HG02970 (cell line): ENCODE measurements at regions not wholly inside any gene's neighbourhood (a gene's known extent, or its start where the extent isn't known, plus 50 kb on each side); places are given as distances from the start of the nearest gene placed in this dataset.

ENCODE experiments used
- ATAC-seq: cut with Tn5 transposase; IDR thresholded peaks from one replicate; pipeline ENCODE4 v1.9.1; 2021; ENCODE audit warnings: mild to moderate bottlenecking, moderate library complexity, moderate number of reproducible peaks; ENCODE audit not compliant: unreplicated experiment, low FRiP score

GRCh38 chr5:8134609-8135008 is 265.7 kb downstream of the MTRR start:
- ATAC-seq = no peak

- ATAC-seq = no peak
These were observed 266.8 kb downstream of the MTRR start for GRCh38 chr5:8135742-8136141.

GRCh38 chr5:8136271-8136670 is 267.3 kb downstream of the MTRR start:
- no peak for ATAC-seq

- no peak for ATAC-seq
These were observed 269.1 kb downstream of the MTRR start for GRCh38 chr5:8137941-8138550.

GRCh38 chr5:8138884-8139283 is 269.9 kb downstream of the MTRR start:
- ATAC-seq = no peak

- no peak for ATAC-seq
These were observed 281.8 kb downstream of the MTRR start for GRCh38 chr5:8150791-8151190.

- no peak for ATAC-seq
These were observed 287.8 kb downstream of the MTRR start for GRCh38 chr5:8156706-8157105.

GRCh38 chr5:8157320-8157822 is 288.4 kb downstream of the MTRR start:
- ATAC-seq = no peak

- ATAC-seq = no peak
These were observed 307.2 kb downstream of the MTRR start for GRCh38 chr5:8176101-8176693.

- ATAC-seq = peak; percentile 82
These were observed 315.6 kb downstream of the MTRR start for GRCh38 chr5:8184455-8185063.

- no peak for ATAC-seq
These were observed 316.9 kb downstream of the MTRR start for GRCh38 chr5:8185852-8186251.

GRCh38 chr5:8188874-8189565 is 320.1 kb downstream of the MTRR start:
- ATAC-seq = no peak

GRCh38 chr5:8192840-8193239 is 323.9 kb downstream of the MTRR start:
- no peak for ATAC-seq

GRCh38 chr5:8196061-8196460 is 327.1 kb downstream of the MTRR start:
- no peak for ATAC-seq

- ATAC-seq = no peak
These were observed 339.4 kb downstream of the MTRR start for GRCh38 chr5:8208307-8208706.

GRCh38 chr5:8209500-8209899 is 340.6 kb downstream of the MTRR start:
- ATAC-seq = no peak

GRCh38 chr5:8213701-8214240 is 344.8 kb downstream of the MTRR start:
- ATAC-seq = no peak

GRCh38 chr5:8216921-8217320 is 348.0 kb downstream of the MTRR start:
- no peak for ATAC-seq

- no peak for ATAC-seq
These were observed 357.2 kb downstream of the MTRR start for GRCh38 chr5:8226148-8226547.

- ATAC-seq = no peak
These were observed 358.2 kb downstream of the MTRR start for GRCh38 chr5:8227112-8227511.

GRCh38 chr5:8229551-8229950 is 360.6 kb downstream of the MTRR start:
- ATAC-seq = no peak
